Lower leg skin (tissue), 4 donors: ENCODE measurements at regions not wholly inside any gene's neighbourhood (a gene's known extent, or its start where the extent isn't known, plus 50 kb on each side); places are given as distances from the start of the nearest gene placed in this dataset.

Source experiments
- DNase-seq, 2 donors: peaks; one replicate each; pipeline ENCODE4 v3.0.0-alpha.2; 2019; ENCODE audit warnings: low spot score in 2 of 2
- H3K4me3 ChIP-seq: fragments of 200-600 bp; sonication (generic); 2 replicates; pipeline ENCODE4 v1.5.1; 2017; ENCODE audit warnings: mild to moderate bottlenecking, low read depth; ENCODE audit not compliant: poor library complexity, severe bottlenecking
- CTCF ChIP-seq, 3 donors: fragments of 450-650 bp; IDR thresholded peaks; one replicate each; pipeline ENCODE4 v1.5.1; 2016; ENCODE audit warnings: antibody characterized with exemption in 3 of 3, mild to moderate bottlenecking in 3 of 3, moderate library complexity in 2 of 3
- POLR2A ChIP-seq, 2 donors: fragments of 450-650 bp; IDR thresholded peaks; one replicate each; pipeline ENCODE4 v1.6.1; 2016 to 2017; ENCODE audit warnings: antibody characterized with exemption in 2 of 2, mild to moderate bottlenecking in 1 of 2, moderate library complexity in 1 of 2
- WGBS, 2 donors: methylation state at CpG; one replicate each; pipeline ENCODE4 v1.1.5; 2018; 5-methylcytosine and 5-hydroxymethylcytosine counted together
- intact Hi-C: fragments of 100-400 bp; cut with DNase I; formaldehyde crosslinking; loops from one replicate; pipeline ENCODE4 v1.15.0; 2023; ENCODE audit warnings: low total_unique reads

- no peak for DNase-seq
- no peak overlapping the region for H3K4me3 ChIP-seq
- TF ChIP-seq CTCF (IDR thresholded peaks at IDR 0.05) (no peak), POLR2A (IDR thresholded peaks at IDR 0.05) (no peak)
- intact Hi-C loops = no loop called here
- WGBS, 2 donors = 51 to 57% methylated on average over 5 of the region's 5 CpGs
Observed at GRCh38 chr5:34510002-34510401, 146.1 kb upstream of the RAI14 start.

GRCh38 chr5:34511063-34511462 lies 145.1 kb upstream of the RAI14 start:
- intact Hi-C loops = no loop called here
- no peak for DNase-seq
- WGBS, 2 donors = 62 to 77% methylated on average over 4 of the region's 4 CpGs
- no peak for TF ChIP-seq POLR2A (IDR thresholded peaks at IDR 0.05)
- TF ChIP-seq CTCF (IDR thresholded peaks at IDR 0.05) = no peak
- H3K4me3 ChIP-seq = no peak overlapping the region

GRCh38 chr5:34511481-34511880 lies 144.6 kb upstream of the RAI14 start:
- no peak for DNase-seq
- intact Hi-C loops = no loop called here
- TF ChIP-seq CTCF (IDR thresholded peaks at IDR 0.05) (no peak), POLR2A (IDR thresholded peaks at IDR 0.05) (no peak)
- H3K4me3 ChIP-seq = no peak overlapping the region
- WGBS, 2 donors = 76 to 79% methylated on average over 1 of the region's 1 CpG

GRCh38 chr5:34511915-34512314 lies 144.2 kb upstream of the RAI14 start:
- intact Hi-C loops = no loop called here

GRCh38 chr5:34516166-34516565 lies 140.0 kb upstream of the RAI14 start:
- DNase-seq = no peak
- WGBS, 2 donors = 83 to 90% methylated on average over 1 of the region's 1 CpG
- intact Hi-C loops = loop anchor here (5.0 kb wide), 1 partner anchor 381 kb away; no protein-coding TSS in a partner anchor
- H3K4me3 ChIP-seq = no peak overlapping the region
- TF ChIP-seq CTCF (IDR thresholded peaks at IDR 0.05) (no peak), POLR2A (IDR thresholded peaks at IDR 0.05) (no peak)

More at GRCh38 chr5:34511915-34512314, 144.2 kb upstream of the RAI14 start:
- TF ChIP-seq CTCF (IDR thresholded peaks at IDR 0.05) (no peak), POLR2A (IDR thresholded peaks at IDR 0.05) (no peak)
- 31 to 38% methylated on average over 2 of the region's 2 CpGs for WGBS, 2 donors
- H3K4me3 ChIP-seq = no peak overlapping the region
- no peak for DNase-seq

- TF ChIP-seq POLR2A (IDR thresholded peaks at IDR 0.05) (no peak), CTCF (IDR thresholded peaks at IDR 0.05) (no peak)
- intact Hi-C loops = loop anchor here (5.0 kb wide), 1 partner anchor 381 kb away; no protein-coding TSS in a partner anchor
- DNase-seq = no peak
- 85 to 90% methylated on average over 6 of the region's 6 CpGs for WGBS, 2 donors
- H3K4me3 ChIP-seq = no peak overlapping the region
Observed at GRCh38 chr5:34516686-34517085, 139.4 kb upstream of the RAI14 start.
